ENCODE measurements at regions not wholly inside any gene's neighbourhood (a gene's known extent, or its start where the extent isn't known, plus 50 kb on each side); places are given as distances from the start of the nearest gene placed in this dataset.

DNA sequence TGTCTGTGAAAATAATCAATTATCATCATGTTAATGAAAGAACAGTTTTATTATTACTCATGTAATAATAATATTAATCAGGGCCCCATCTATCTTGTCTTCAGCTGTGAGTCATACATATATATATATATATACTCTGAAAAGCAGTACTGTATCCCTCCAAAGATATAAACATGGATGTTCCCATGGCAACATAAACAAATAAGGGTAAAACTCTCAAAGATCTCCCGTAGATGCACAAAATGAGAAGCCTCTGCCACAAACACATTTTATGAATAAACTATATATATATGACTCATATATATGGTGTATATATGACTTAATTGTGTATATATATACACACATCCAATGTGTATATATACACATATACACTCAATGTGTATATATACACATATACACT is 163.8 kb upstream of the ARHGEF26 start:
- TF ChIP-seq, protein P1, sequence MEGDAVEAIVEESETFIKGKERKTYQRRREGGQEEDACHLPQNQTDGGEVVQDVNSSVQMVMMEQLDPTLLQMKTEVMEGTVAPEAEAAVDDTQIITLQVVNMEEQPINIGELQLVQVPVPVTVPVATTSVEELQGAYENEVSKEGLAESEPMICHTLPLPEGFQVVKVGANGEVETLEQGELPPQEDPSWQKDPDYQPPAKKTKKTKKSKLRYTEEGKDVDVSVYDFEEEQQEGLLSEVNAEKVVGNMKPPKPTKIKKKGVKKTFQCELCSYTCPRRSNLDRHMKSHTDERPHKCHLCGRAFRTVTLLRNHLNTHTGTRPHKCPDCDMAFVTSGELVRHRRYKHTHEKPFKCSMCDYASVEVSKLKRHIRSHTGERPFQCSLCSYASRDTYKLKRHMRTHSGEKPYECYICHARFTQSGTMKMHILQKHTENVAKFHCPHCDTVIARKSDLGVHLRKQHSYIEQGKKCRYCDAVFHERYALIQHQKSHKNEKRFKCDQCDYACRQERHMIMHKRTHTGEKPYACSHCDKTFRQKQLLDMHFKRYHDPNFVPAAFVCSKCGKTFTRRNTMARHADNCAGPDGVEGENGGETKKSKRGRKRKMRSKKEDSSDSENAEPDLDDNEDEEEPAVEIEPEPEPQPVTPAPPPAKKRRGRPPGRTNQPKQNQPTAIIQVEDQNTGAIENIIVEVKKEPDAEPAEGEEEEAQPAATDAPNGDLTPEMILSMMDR (IDR thresholded peaks at IDR 0.05): no peak
- no peak for TF ChIP-seq CREM (CRISPR knock-in tag; IDR thresholded peaks at IDR 0.05)

All from WTC11 (cell line).